Colonic mucosa (tissue), 4 donors: ENCODE measurements at regions not wholly inside any gene's neighbourhood (a gene's known extent, or its start where the extent isn't known, plus 50 kb on each side); places are given as distances from the start of the nearest gene placed in this dataset.

ENCODE experiments used
- DNase-seq: peaks from one replicate; pipeline ENCODE4 v3.0.0-alpha.2; 2020
- H3K27ac ChIP-seq: fragments of 200-600 bp; one replicate; pipeline ENCODE4 v1.8.0; 2021
- H3K27me3 ChIP-seq: fragments of 200-600 bp; one replicate; pipeline ENCODE4 v1.8.0; 2021
- H3K36me3 ChIP-seq: fragments of 200-600 bp; one replicate; pipeline ENCODE4 v1.8.0; 2021
- H3K4me1 ChIP-seq: fragments of 200-600 bp; one replicate; pipeline ENCODE4 v1.8.0; 2021; ENCODE audit warnings: mild to moderate bottlenecking
- H3K4me3 ChIP-seq: fragments of 200-600 bp; one replicate; pipeline ENCODE4 v1.8.0; 2021
- H3K9ac ChIP-seq, 2 donors: one replicate each; pipeline ENCODE4 v1.7.0; 2013; ENCODE audit warnings: control low read depth in 2 of 2, low read depth in 2 of 2, low read length in 2 of 2
- H3K9me3 ChIP-seq: fragments of 200-600 bp; one replicate; pipeline ENCODE4 v1.8.0; 2021
- CTCF ChIP-seq: fragments of 200-600 bp; IDR thresholded peaks from one replicate; pipeline ENCODE4 v1.8.0; 2022; ENCODE audit warnings: antibody characterized with exemption, mild to moderate bottlenecking
- intact Hi-C: fragments of 100-400 bp; cut with DNase I; formaldehyde crosslinking; loops from one replicate; pipeline ENCODE4 v1.14.1; 2022
- donor health status: healthy.
- donor health status: DM: no; HTN: no; CAD: no.
- donor health status: DM: no; HTN: no; CAD: no.

DNA sequence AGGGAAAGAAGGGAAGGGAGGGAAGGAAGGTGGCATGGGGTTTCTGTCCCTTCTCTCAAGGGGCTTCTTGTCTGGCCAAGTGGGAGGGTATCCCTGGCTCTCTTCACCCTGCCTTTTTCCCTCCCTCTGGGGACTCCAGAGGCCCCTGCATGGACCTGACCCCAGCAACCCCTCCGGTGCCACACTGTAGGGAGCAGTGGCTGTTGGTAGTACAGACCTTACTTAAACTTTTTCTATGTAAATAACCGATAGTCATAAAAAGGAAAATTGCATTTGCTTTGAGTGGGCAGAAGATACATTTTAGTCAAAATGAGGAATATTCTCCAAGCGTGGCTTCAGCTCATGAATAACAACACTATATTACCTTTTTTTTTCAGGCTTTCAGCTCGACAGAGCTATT, 1384.0 kb downstream of the BRD1 start:
- Histone ChIP-seq H3K4me1 (no peaks in the 10 kb centered on the region), H3K27ac (no peak overlapping the region), H3K27me3 (no peaks in the 10 kb centered on the region), H3K4me3 (no peak overlapping the region), H3K36me3 (no peaks in the 10 kb centered on the region), H3K9me3 (no peaks in the 10 kb centered on the region), H3K9ac (no peak overlapping the region)
- no peak for TF ChIP-seq CTCF
- intact Hi-C loops = no loop called here
- DNase-seq = no peak

- Histone ChIP-seq H3K4me3 (no peak overlapping the region), H3K36me3 (no peaks in the 10 kb centered on the region), H3K9me3 (no peaks in the 10 kb centered on the region), H3K4me1 (no peaks in the 10 kb centered on the region), H3K27me3 (no peaks in the 10 kb centered on the region), H3K9ac (no peak overlapping the region), H3K27ac (no peak overlapping the region)
- intact Hi-C loops = no loop called here
- no peak for DNase-seq
- TF ChIP-seq CTCF = no peak
Observed at GRCh38 chr22:48442663-48443062, 1385.0 kb downstream of the BRD1 start.

- no peak overlapping the region for H3K27ac ChIP-seq
- no peak for DNase-seq
- H3K9me3 ChIP-seq = no peaks in the 10 kb centered on the region
- no peaks in the 10 kb centered on the region for H3K27me3 ChIP-seq
- H3K4me1 ChIP-seq = no peaks in the 10 kb centered on the region
- TF ChIP-seq CTCF = no peak
- intact Hi-C loops = no loop called here
- H3K4me3 ChIP-seq = no peak overlapping the region
- H3K9ac ChIP-seq = no peak overlapping the region
- no peaks in the 10 kb centered on the region for H3K36me3 ChIP-seq
Observed at GRCh38 chr22:48441553-48441850, 1386.2 kb downstream of the BRD1 start.

DNA sequence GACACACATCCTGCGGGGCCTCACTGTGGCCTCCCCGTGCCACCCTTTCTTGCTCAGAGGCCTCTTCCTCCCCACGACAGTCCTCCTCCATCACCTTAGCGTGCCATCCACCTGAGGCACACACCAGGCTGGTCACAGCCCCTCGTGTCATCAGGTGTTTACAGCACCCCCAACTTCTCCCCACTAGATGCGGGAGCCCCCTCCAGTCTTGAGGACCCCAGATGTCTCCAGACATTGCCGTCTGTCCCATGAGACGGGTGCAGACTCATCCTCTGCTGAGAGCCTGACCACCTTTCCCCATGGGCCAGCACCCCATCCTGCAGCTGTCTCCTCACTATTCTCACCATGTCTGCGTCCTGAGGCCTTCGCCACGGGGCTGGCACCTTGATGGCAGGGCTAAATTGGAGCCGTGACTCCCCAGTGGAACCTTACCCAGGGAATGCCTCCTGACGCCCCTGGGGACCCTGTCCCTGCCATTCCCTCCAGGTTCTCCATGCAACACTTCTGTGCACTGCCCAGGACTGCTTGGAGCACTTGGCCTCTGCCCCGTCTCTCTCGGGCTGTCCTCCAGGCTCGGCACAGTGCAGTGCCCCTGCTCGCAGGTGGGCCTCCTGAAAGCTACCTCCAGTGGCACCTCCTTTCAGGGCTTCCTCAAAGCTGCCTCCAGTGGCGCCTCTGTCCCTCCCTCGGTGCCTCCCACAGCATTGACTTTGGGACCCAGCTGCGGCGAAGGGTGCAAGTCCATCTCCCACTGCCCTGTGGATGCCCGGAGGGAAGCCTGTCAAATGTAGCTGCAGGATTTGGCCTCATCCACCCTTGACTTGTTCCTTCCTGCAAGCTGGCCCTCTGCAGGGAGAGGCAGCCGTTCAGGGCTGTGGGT, 1386.8 kb downstream of the BRD1 start:
- no peak for TF ChIP-seq CTCF
- no peaks in the 10 kb centered on the region for H3K9me3 ChIP-seq
- no peaks in the 10 kb centered on the region for H3K27me3 ChIP-seq
- no peak overlapping the region for H3K27ac ChIP-seq
- intact Hi-C loops = no loop called here
- no peak overlapping the region for H3K9ac ChIP-seq
- no peak overlapping the region for H3K4me3 ChIP-seq
- no peak for DNase-seq
- H3K4me1 ChIP-seq = no peaks in the 10 kb centered on the region
- no peaks in the 10 kb centered on the region for H3K36me3 ChIP-seq

GRCh38 chr22:48440176-48440575, 1387.5 kb downstream of the BRD1 start:
- no peak for DNase-seq
- no peak overlapping the region for H3K27ac ChIP-seq
- H3K36me3 ChIP-seq = no peaks in the 10 kb centered on the region
- H3K27me3 ChIP-seq = no peaks in the 10 kb centered on the region
- H3K4me1 ChIP-seq = no peaks in the 10 kb centered on the region
- H3K9ac ChIP-seq = no peak overlapping the region
- intact Hi-C loops = no loop called here
- H3K4me3 ChIP-seq = no peak overlapping the region
- no peaks in the 10 kb centered on the region for H3K9me3 ChIP-seq
- TF ChIP-seq CTCF = no peak
